WTC11 (cell line): ENCODE measurements at regions not wholly inside any gene's neighbourhood (a gene's known extent, or its start where the extent isn't known, plus 50 kb on each side); places are given as distances from the start of the nearest gene placed in this dataset.

ENCODE experiments used
- ATAC-seq: fragments of 200-7000 bp; cut with Tn5 transposase; 2 replicates; pipeline ENCODE4 v1.10.0; 2021; ENCODE audit warnings: mild to moderate bottlenecking, moderate library complexity
- CTCF ChIA-PET: fragments of 300-600 bp; sonication (Branson Sonifier 250); formaldehyde crosslinking; loops from one replicate; lab custom pipeline; 2021; ENCODE audit warnings: antibody characterized with exemption; lab: Charles Lee
- POLR2A ChIA-PET: fragments of 350-600 bp; sonication (Branson Sonifier 250); formaldehyde crosslinking; loops from one replicate; lab custom pipeline; 2021; ENCODE audit warnings: antibody characterized with exemption; lab: Charles Lee
- DNase-seq: peaks from one replicate; pipeline ENCODE4 v3.0.0; 2021; ENCODE audit warnings: low spot score
- H3K27ac Mint-ChIP-seq: 2 replicates; pipeline ENCODE4 v1.8.0; 2021; ENCODE audit warnings: mixed read lengths
- H3K27me3 Mint-ChIP-seq: 2 replicates; pipeline ENCODE4 v1.8.0; 2021; ENCODE audit warnings: low read depth, mild to moderate bottlenecking, moderate library complexity, mixed read lengths
- H3K36me3 Mint-ChIP-seq: 2 replicates; pipeline ENCODE4 v1.8.0; 2021; ENCODE audit warnings: mixed read lengths
- H3K4me1 Mint-ChIP-seq: 2 replicates; pipeline ENCODE4 v1.8.0; 2022; ENCODE audit warnings: mixed read lengths
- H3K4me3 Mint-ChIP-seq: 2 replicates; pipeline ENCODE4 v1.8.0; 2021; ENCODE audit warnings: mild to moderate bottlenecking, moderate library complexity, mixed read lengths
- H3K9me3 Mint-ChIP-seq: 2 replicates; pipeline ENCODE4 v1.8.0; 2021; ENCODE audit warnings: mixed read lengths
- AFF4 ChIP-seq: sonication (generic); formaldehyde crosslinking; IDR thresholded peaks from 2 replicates; pipeline ENCODE4 v1.8.1; 2023; ENCODE audit warnings: mild to moderate bottlenecking, missing genetic modification reagents, borderline replicate concordance
- ARID4B ChIP-seq: sonication (generic); formaldehyde crosslinking; IDR thresholded peaks from 2 replicates; pipeline ENCODE4 v1.8.0; 2023; ENCODE audit warnings: missing genetic modification reagents, mild to moderate bottlenecking, borderline replicate concordance
- ATF6 ChIP-seq: sonication (generic); formaldehyde crosslinking; IDR thresholded peaks from 2 replicates; pipeline ENCODE4 v1.8.1; 2023; ENCODE audit warnings: mild to moderate bottlenecking, missing genetic modification reagents
- CBFB ChIP-seq: sonication (generic); formaldehyde crosslinking; IDR thresholded peaks from 2 replicates; pipeline ENCODE4 v1.8.1; 2022; ENCODE audit warnings: mild to moderate bottlenecking, low read depth, missing genetic modification reagents
- CREM ChIP-seq: sonication (generic); formaldehyde crosslinking; IDR thresholded peaks from 2 replicates; pipeline ENCODE4 v1.8.1; 2022; ENCODE audit warnings: mild to moderate bottlenecking, missing genetic modification reagents, moderate library complexity
- JUN ChIP-seq: sonication (generic); formaldehyde crosslinking; IDR thresholded peaks from 2 replicates; pipeline ENCODE4 v1.8.0; 2023; ENCODE audit warnings: mild to moderate bottlenecking, missing genetic modification reagents
- KAT7 ChIP-seq: sonication (generic); formaldehyde crosslinking; IDR thresholded peaks from 2 replicates; pipeline ENCODE4 v1.8.1; 2023; ENCODE audit warnings: missing genetic modification reagents, mild to moderate bottlenecking, borderline replicate concordance
- MAX ChIP-seq: sonication (generic); formaldehyde crosslinking; IDR thresholded peaks from 2 replicates; pipeline ENCODE4 v1.8.0; 2022; ENCODE audit warnings: mild to moderate bottlenecking, missing genetic modification reagents
- MXD4 ChIP-seq: fragments of 250-450 bp; sonication (Bioruptor Pico); IDR thresholded peaks from 2 replicates; pipeline ENCODE4 v1.8.0; 2021; ENCODE audit warnings: mild to moderate bottlenecking, moderate library complexity, borderline replicate concordance
- NR3C1 ChIP-seq: sonication (generic); formaldehyde crosslinking; conservative IDR thresholded peaks from 2 replicates; pipeline ENCODE4 v1.8.1; 2023; ENCODE audit warnings: low read depth, mild to moderate bottlenecking, missing genetic modification reagents
- PRDM15 ChIP-seq: sonication (generic); formaldehyde crosslinking; IDR thresholded peaks from 2 replicates; pipeline ENCODE4 v1.8.0; 2022; ENCODE audit warnings: missing genetic modification reagents
- STAT6 ChIP-seq: sonication (generic); formaldehyde crosslinking; conservative IDR thresholded peaks from 2 replicates; pipeline ENCODE4 v1.8.1; 2023; ENCODE audit warnings: mild to moderate bottlenecking, low read depth, missing genetic modification reagents, moderate library complexity
- TEAD1 ChIP-seq: sonication (generic); formaldehyde crosslinking; IDR thresholded peaks from 2 replicates; pipeline ENCODE4 v1.8.0; 2022; ENCODE audit warnings: mild to moderate bottlenecking, missing genetic modification reagents
- ZNF138 ChIP-seq: sonication (generic); formaldehyde crosslinking; conservative IDR thresholded peaks from 2 replicates; pipeline ENCODE4 v1.8.1; 2022; ENCODE audit warnings: mild to moderate bottlenecking, moderate library complexity, missing genetic modification reagents
- ZNF263 ChIP-seq: sonication (generic); formaldehyde crosslinking; IDR thresholded peaks from 2 replicates; pipeline ENCODE4 v1.8.1; 2022; ENCODE audit warnings: low read depth, mild to moderate bottlenecking, moderate library complexity, missing genetic modification reagents
- ZNF396 ChIP-seq: fragments of 250-450 bp; sonication (Bioruptor Pico); IDR thresholded peaks from 2 replicates; pipeline ENCODE4 v1.8.0; 2021; ENCODE audit warnings: mild to moderate bottlenecking, moderate library complexity, borderline replicate concordance

GRCh38 chr7:25316366-25316765 is 88.1 kb upstream of the NPVF start:
- ChIA-PET CTCF (interaction anchor here (1.5 to 2.2 kb wide), 2 partner anchors 15 to 56 kb away, joined by 3 to 5 read pairs; no protein-coding TSS in a partner anchor), POLR2A (no interaction called here)
- Mint-ChIP-seq H3K27ac (no peak overlapping the region), H3K4me3 (no peak overlapping the region), H3K27me3 (no peaks in the 10 kb centered on the region), H3K36me3 (no peaks in the 10 kb centered on the region), H3K9me3 (no peaks in the 10 kb centered on the region; the same call in 1 of the 2 replicates), H3K4me1 (peaks cover 59% of the 10 kb centered on the region)
- DNase-seq = no peak
- TF ChIP-seq TEAD1 (no peak), CREM (CRISPR knock-in tag) (no peak), STAT6 (CRISPR knock-in tag) (no peak), ZNF263 (no peak), JUN (CRISPR knock-in tag) (no peak), PRDM15 (CRISPR knock-in tag) (no peak), ZNF396 (CRISPR knock-in tag) (no peak), MAX (CRISPR knock-in tag) (no peak), ATF6 (CRISPR knock-in tag) (no peak), AFF4 (CRISPR knock-in tag) (no peak), NR3C1 (CRISPR knock-in tag) (no peak), KAT7 (CRISPR knock-in tag) (no peak)
- ATAC-seq = no peak

GRCh38 chr7:25318047-25318446 is 89.8 kb upstream of the NPVF start:
- ATAC-seq (no peak), DNase-seq (no peak)
- Mint-ChIP-seq H3K36me3 (no peaks in the 10 kb centered on the region), H3K27me3 (no peaks in the 10 kb centered on the region), H3K9me3 (no peaks in the 10 kb centered on the region), H3K27ac (no peak overlapping the region), H3K4me3 (no peak overlapping the region), H3K4me1 (peaks cover 64% of the 10 kb centered on the region)
- CTCF ChIA-PET = interaction anchor here (1.0 to 1.3 kb wide), 5 partner anchors 9 to 101 kb away, joined by 3 to 6 read pairs (median 4); no protein-coding TSS in a partner anchor
- POLR2A ChIA-PET = no interaction called here
- TF ChIP-seq ZNF138 (CRISPR knock-in tag) (no peak), MXD4 (no peak), CBFB (no peak), ARID4B (CRISPR knock-in tag) (no peak)
